NB4 (cell line): ENCODE measurements at regions not wholly inside any gene's neighbourhood (a gene's known extent, or its start where the extent isn't known, plus 50 kb on each side); places are given as distances from the start of the nearest gene placed in this dataset.

Source experiments
- CTCF ChIP-seq: IDR thresholded peaks from one replicate; pipeline ENCODE4 v1.5.1; 2012; ENCODE audit warnings: low read depth, low read length
- POLR2A ChIP-seq: IDR thresholded peaks from 2 replicates; pipeline ENCODE4 v1.6.1; 2011; ENCODE audit warnings: mild to moderate bottlenecking; ENCODE audit not compliant: insufficient read length; ENCODE audit errors: extremely low read depth

- TF ChIP-seq POLR2A (no peak), CTCF (no peak)
Measured at GRCh38 chr6:14290772-14291330, 173.3 kb downstream of the CD83 start.
